Bronchial epithelial cell (primary cell): ENCODE measurements at regions not wholly inside any gene's neighbourhood (a gene's known extent, or its start where the extent isn't known, plus 50 kb on each side); places are given as distances from the start of the nearest gene placed in this dataset.

ENCODE experiments used
- DNase-seq: peaks from one replicate; pipeline ENCODE4 v3.0.0-alpha.2; 2010; ENCODE audit warnings: low read depth
- FAIRE-seq: peaks from 2 replicates; lab custom pipeline; 2011; peaks lifted over from hg19 to GRCh38; lab: Jason Lieb, UNC
- H3K27me3 ChIP-seq: 2 replicates; pipeline ENCODE4 v1.5.1; 2011; ENCODE audit warnings: low read length; ENCODE audit not compliant: control insufficient read depth, insufficient read depth
- H3K36me3 ChIP-seq: 2 replicates; pipeline ENCODE4 v1.5.1; 2011; ENCODE audit warnings: low read length; ENCODE audit not compliant: control insufficient read depth, insufficient read depth
- H3K4me3 ChIP-seq: 2 replicates; pipeline ENCODE4 v1.5.1; 2011; ENCODE audit warnings: mild to moderate bottlenecking, low read depth, low read length, control low read depth
- CTCF ChIP-seq: IDR thresholded peaks from 2 replicates; pipeline ENCODE4 v1.5.1; 2011; ENCODE audit warnings: mild to moderate bottlenecking, moderate library complexity, low read length, control low read depth, inconsistent platforms; ENCODE audit not compliant: insufficient read depth, severe bottlenecking

GRCh38 chr4:163781726-163782125, 287.2 kb downstream of the TMA16 start:
- FAIRE-seq (no peak), DNase-seq (no peak)
- no peak overlapping the region for H3K4me3 ChIP-seq
- no peaks in the 10 kb centered on the region for H3K27me3 ChIP-seq
- no peak for TF ChIP-seq CTCF
- H3K36me3 ChIP-seq = no peaks in the 10 kb centered on the region

- no peak for TF ChIP-seq CTCF
- no peak for DNase-seq
- Histone ChIP-seq H3K36me3 (no peaks in the 10 kb centered on the region), H3K4me3 (no peak overlapping the region), H3K27me3 (no peaks in the 10 kb centered on the region)
- FAIRE-seq = no peak
These were observed 295.7 kb downstream of the TMA16 start for GRCh38 chr4:163790231-163790630.

- FAIRE-seq (no peak), DNase-seq (no peak)
- H3K4me3 ChIP-seq = no peak overlapping the region
- no peak for TF ChIP-seq CTCF
- H3K27me3 ChIP-seq = no peaks in the 10 kb centered on the region
- no peaks in the 10 kb centered on the region for H3K36me3 ChIP-seq
These were observed 301.4 kb downstream of the TMA16 start for GRCh38 chr4:163795885-163796284.

- no peaks in the 10 kb centered on the region for H3K27me3 ChIP-seq
- TF ChIP-seq CTCF = no peak
- no peaks in the 10 kb centered on the region for H3K36me3 ChIP-seq
- no peak overlapping the region for H3K4me3 ChIP-seq
- DNase-seq = no peak
- FAIRE-seq = no peak
These were observed 309.5 kb downstream of the TMA16 start for GRCh38 chr4:163804001-163804400.

- H3K4me3 ChIP-seq = no peak overlapping the region
- H3K27me3 ChIP-seq = no peaks in the 10 kb centered on the region
- no peak for TF ChIP-seq CTCF
- H3K36me3 ChIP-seq = no peaks in the 10 kb centered on the region
- DNase-seq = no peak
- no peak for FAIRE-seq
These were observed 312.2 kb downstream of the TMA16 start for GRCh38 chr4:163806653-163807052.

- no peak for FAIRE-seq
- no peaks in the 10 kb centered on the region for H3K36me3 ChIP-seq
- H3K4me3 ChIP-seq = no peak overlapping the region
- DNase-seq = no peak
- no peaks in the 10 kb centered on the region for H3K27me3 ChIP-seq
- no peak for TF ChIP-seq CTCF
These were observed 313.5 kb downstream of the TMA16 start for GRCh38 chr4:163808011-163808410.
